Neural progenitor cell (in vitro differentiated cells): ENCODE measurements at regions not wholly inside any gene's neighbourhood (a gene's known extent, or its start where the extent isn't known, plus 50 kb on each side); places are given as distances from the start of the nearest gene placed in this dataset.

Experiments used
- EZH2 ChIP-seq: fragments of 200-600 bp; sonication (generic); IDR thresholded peaks from 2 replicates; pipeline ENCODE4 v1.6.1; 2017; ENCODE audit warnings: antibody characterized with exemption, mild to moderate bottlenecking, moderate library complexity
- EZH2phosphoT487 ChIP-seq: fragments of 200-600 bp; sonication (generic); IDR thresholded peaks from 2 replicates; pipeline ENCODE4 v1.6.1; 2017; ENCODE audit warnings: antibody characterized with exemption
- TF ChIP-seq, protein P1 (sequence below): fragments of 200-600 bp; sonication (generic); IDR thresholded peaks from 2 replicates; pipeline ENCODE4 v1.5.1; 2017; ENCODE audit warnings: antibody characterized with exemption, mild to moderate bottlenecking

- TF ChIP-seq, protein P1, sequence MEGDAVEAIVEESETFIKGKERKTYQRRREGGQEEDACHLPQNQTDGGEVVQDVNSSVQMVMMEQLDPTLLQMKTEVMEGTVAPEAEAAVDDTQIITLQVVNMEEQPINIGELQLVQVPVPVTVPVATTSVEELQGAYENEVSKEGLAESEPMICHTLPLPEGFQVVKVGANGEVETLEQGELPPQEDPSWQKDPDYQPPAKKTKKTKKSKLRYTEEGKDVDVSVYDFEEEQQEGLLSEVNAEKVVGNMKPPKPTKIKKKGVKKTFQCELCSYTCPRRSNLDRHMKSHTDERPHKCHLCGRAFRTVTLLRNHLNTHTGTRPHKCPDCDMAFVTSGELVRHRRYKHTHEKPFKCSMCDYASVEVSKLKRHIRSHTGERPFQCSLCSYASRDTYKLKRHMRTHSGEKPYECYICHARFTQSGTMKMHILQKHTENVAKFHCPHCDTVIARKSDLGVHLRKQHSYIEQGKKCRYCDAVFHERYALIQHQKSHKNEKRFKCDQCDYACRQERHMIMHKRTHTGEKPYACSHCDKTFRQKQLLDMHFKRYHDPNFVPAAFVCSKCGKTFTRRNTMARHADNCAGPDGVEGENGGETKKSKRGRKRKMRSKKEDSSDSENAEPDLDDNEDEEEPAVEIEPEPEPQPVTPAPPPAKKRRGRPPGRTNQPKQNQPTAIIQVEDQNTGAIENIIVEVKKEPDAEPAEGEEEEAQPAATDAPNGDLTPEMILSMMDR = no peak
- no peak for TF ChIP-seq EZH2phosphoT487
- TF ChIP-seq EZH2 = no peak
Measured at GRCh38 chr13:99133230-99133629, 67.4 kb upstream of the UBAC2 start.
